Lower lobe of right lung (tissue), 2 donors: ENCODE measurements at regions not wholly inside any gene's neighbourhood (a gene's known extent, or its start where the extent isn't known, plus 50 kb on each side); places are given as distances from the start of the nearest gene placed in this dataset.

Experiments
- ATAC-seq, 2 donors: fragments of 200-7000 bp; cut with Tn5 transposase; one replicate each; pipeline ENCODE4 v1.9.1; 2020 to 2022; ENCODE audit warnings: mild to moderate bottlenecking in 2 of 2, moderate library complexity in 2 of 2
- DNase-seq: peaks from one replicate; pipeline ENCODE4 v3.0.0-alpha.2; 2020
- H3K27ac ChIP-seq: fragments of 200-600 bp; one replicate; pipeline ENCODE4 v1.8.0; 2022
- H3K27me3 ChIP-seq: fragments of 200-600 bp; one replicate; pipeline ENCODE4 v1.8.0; 2022; ENCODE audit warnings: low read depth
- H3K36me3 ChIP-seq: fragments of 200-600 bp; one replicate; pipeline ENCODE4 v1.8.0; 2022; ENCODE audit warnings: mild to moderate bottlenecking
- H3K4me1 ChIP-seq: fragments of 200-600 bp; one replicate; pipeline ENCODE4 v1.8.0; 2022
- H3K4me3 ChIP-seq: fragments of 200-600 bp; one replicate; pipeline ENCODE4 v1.8.0; 2022; ENCODE audit warnings: mild to moderate bottlenecking
- H3K9me3 ChIP-seq: fragments of 200-600 bp; one replicate; pipeline ENCODE4 v1.8.0; 2022
- CTCF ChIP-seq: fragments of 200-600 bp; IDR thresholded peaks from one replicate; pipeline ENCODE4 v1.8.0; 2022; ENCODE audit warnings: antibody characterized with exemption, mild to moderate bottlenecking
- intact Hi-C: fragments of 100-400 bp; cut with DNase I; formaldehyde crosslinking; loops from one replicate; pipeline ENCODE4 v1.11.0; 2022
- donor health status: DM: no; HTN: yes; CAD: no; lungs with severe emphysema.

GRCh38 chr9:79984429-79985067, 412.8 kb downstream of the TLE4 start:
- Histone ChIP-seq H3K9me3 (no peaks in the 10 kb centered on the region), H3K4me1 (no peaks in the 10 kb centered on the region), H3K27ac (no peak overlapping the region), H3K36me3 (no peaks in the 10 kb centered on the region), H3K4me3 (no peak overlapping the region), H3K27me3 (no peaks in the 10 kb centered on the region)
- no peak for TF ChIP-seq CTCF
- ATAC-seq = no peak
- DNase-seq = no peak
- intact Hi-C loops = no loop called here

GRCh38 chr9:79980432-79980831, 408.7 kb downstream of the TLE4 start:
- intact Hi-C loops = no loop called here
- Histone ChIP-seq H3K36me3 (no peaks in the 10 kb centered on the region), H3K4me3 (no peak overlapping the region), H3K9me3 (no peaks in the 10 kb centered on the region), H3K27me3 (no peaks in the 10 kb centered on the region), H3K27ac (no peak overlapping the region), H3K4me1 (no peaks in the 10 kb centered on the region)
- ATAC-seq = no peak
- DNase-seq = no peak
- TF ChIP-seq CTCF = no peak

- no peak overlapping the region for H3K27ac ChIP-seq
- no peak for TF ChIP-seq CTCF
Observed at GRCh38 chr9:79977510-79978197, 405.9 kb downstream of the TLE4 start.

GRCh38 chr9:79977074-79977435, 405.3 kb downstream of the TLE4 start:
- no peaks in the 10 kb centered on the region for H3K4me1 ChIP-seq
- H3K27me3 ChIP-seq = no peaks in the 10 kb centered on the region
- H3K36me3 ChIP-seq = no peaks in the 10 kb centered on the region
- no peak for DNase-seq
- no peak overlapping the region for H3K4me3 ChIP-seq
- intact Hi-C loops = no loop called here
- no peaks in the 10 kb centered on the region for H3K9me3 ChIP-seq
- H3K27ac ChIP-seq = no peak overlapping the region
- TF ChIP-seq CTCF = no peak
- ATAC-seq = no peak

More at GRCh38 chr9:79977510-79978197, 405.9 kb downstream of the TLE4 start:
- ATAC-seq = no peak
- no peak for DNase-seq
- intact Hi-C loops = no loop called here
- H3K27me3 ChIP-seq = no peaks in the 10 kb centered on the region
- H3K9me3 ChIP-seq = no peaks in the 10 kb centered on the region
- H3K4me3 ChIP-seq = no peak overlapping the region
- H3K4me1 ChIP-seq = no peaks in the 10 kb centered on the region
- H3K36me3 ChIP-seq = no peaks in the 10 kb centered on the region

GRCh38 chr9:79976257-79977073, 404.7 kb downstream of the TLE4 start:
- Histone ChIP-seq H3K27ac (no peak overlapping the region), H3K27me3 (no peaks in the 10 kb centered on the region), H3K36me3 (no peaks in the 10 kb centered on the region), H3K4me1 (no peaks in the 10 kb centered on the region), H3K9me3 (no peaks in the 10 kb centered on the region), H3K4me3 (no peak overlapping the region)
- ATAC-seq (no peak), DNase-seq (no peak)
- intact Hi-C loops = no loop called here
- TF ChIP-seq CTCF = no peak
